B cell (primary cell): ENCODE measurements at regions not wholly inside any gene's neighbourhood (a gene's known extent, or its start where the extent isn't known, plus 50 kb on each side); places are given as distances from the start of the nearest gene placed in this dataset.

Experiments used
- ATAC-seq: fragments of 200-7000 bp; cut with Tn5 transposase; one replicate; pipeline ENCODE4 v1.10.0; 2021; ENCODE audit warnings: low read depth, mild to moderate bottlenecking, moderate number of reproducible peaks, moderate library complexity
- CTCF ChIA-PET: fragments of 350-600 bp; sonication (Branson Sonifier 250); formaldehyde crosslinking; loops from one replicate; lab custom pipeline; 2021; ENCODE audit warnings: antibody characterized with exemption, inconsistent platforms; lab: Charles Lee
- POLR2A ChIA-PET: fragments of 350-600 bp; sonication (Branson Sonifier 250); formaldehyde crosslinking; loops from one replicate; lab custom pipeline; 2021; ENCODE audit warnings: antibody characterized with exemption; lab: Charles Lee
- DNase-seq: peaks from one replicate; pipeline ENCODE4 v3.0.0; 2013
- H2AFZ ChIP-seq: 2 replicates; pipeline ENCODE4 v1.6.1; 2012; ENCODE audit warnings: mild to moderate bottlenecking, low read depth, low read length; ENCODE audit not compliant: insufficient read depth, poor library complexity, severe bottlenecking
- H3K27ac ChIP-seq, 2 donors: 1 replicate in 1 of 2; 2 replicates in 1 of 2; pipeline ENCODE4 v1.5.1; 2012 to 2013; ENCODE audit warnings: low read length in 2 of 2, mild to moderate bottlenecking in 2 of 2, moderate library complexity in 1 of 2
- H3K27me3 ChIP-seq, 4 experiments: fragments of 200-600 bp in 1 of 4; sonication (generic) in 1 of 4; replicated peaks in 1 of 4; 1 replicate in 2 of 4; 2 replicates in 2 of 4; pipeline versions ENCODE4 v1.6.1 to v1.7.0; 2013 to 2016; ENCODE audit warnings: low read length in 3 of 4, mild to moderate bottlenecking in 2 of 4, mixed read lengths in 1 of 4, moderate library complexity in 1 of 4; ENCODE audit not compliant: insufficient read depth in 4 of 4, control insufficient read depth in 3 of 4; ENCODE audit errors: control extremely low read depth in 1 of 4
- H3K36me3 ChIP-seq, 2 experiments: replicated peaks in 1 of 2; 1 replicate in 1 of 2; 2 replicates in 1 of 2; pipeline versions ENCODE4 v1.6.1 to v1.7.1; 2013; ENCODE audit warnings: low read length in 1 of 2; ENCODE audit not compliant: insufficient read depth in 2 of 2, control insufficient read depth in 1 of 2; ENCODE audit errors: control extremely low read depth in 1 of 2, extremely low read depth in 1 of 2
- H3K4me1 ChIP-seq, 2 donors: fragments of 200-600 bp in 1 of 2; sonication (generic) in 1 of 2; 1 replicate in 1 of 2; 2 replicates in 1 of 2; pipeline versions ENCODE4 v1.5.1 to v1.6.1; 2013 to 2017; ENCODE audit warnings: low read length in 2 of 2; ENCODE audit not compliant: control insufficient read depth in 2 of 2, insufficient read depth in 2 of 2
- H3K4me2 ChIP-seq: replicated peaks from 2 replicates; pipeline ENCODE3; 2012; ENCODE audit warnings: mild to moderate bottlenecking, low read depth, low read length; ENCODE audit not compliant: poor library complexity, severe bottlenecking
- H3K4me3 ChIP-seq, 5 experiments: fragments of 200-600 bp in 1 of 5; sonication (generic) in 1 of 5; 1 replicate in 3 of 5; 2 replicates in 2 of 5; pipeline versions ENCODE4 v1.5.1 to v1.7.0; 2011 to 2016; ENCODE audit warnings: low read length in 4 of 5, mild to moderate bottlenecking in 4 of 5, low read depth in 2 of 5, control low read depth in 1 of 5, moderate library complexity in 1 of 5; ENCODE audit not compliant: insufficient read depth in 1 of 5; ENCODE audit errors: control extremely low read depth in 1 of 5, extremely low read depth in 1 of 5
- H3K79me2 ChIP-seq: fragments of 200-600 bp; sonication (generic); one replicate; pipeline ENCODE4 v1.6.0; 2016; ENCODE audit warnings: low read length; ENCODE audit not compliant: control insufficient read depth, insufficient read depth
- H3K9ac ChIP-seq: fragments of 200-600 bp; sonication (generic); 2 replicates; pipeline ENCODE4 v1.6.1; 2017; ENCODE audit warnings: mild to moderate bottlenecking, low read length, moderate library complexity
- H3K9me3 ChIP-seq, 3 donors: one replicate each; pipeline versions ENCODE4 v1.6.1 to v1.7.1; 2013; ENCODE audit warnings: low read length in 2 of 3; ENCODE audit not compliant: control insufficient read depth in 2 of 3, insufficient read depth in 1 of 3; ENCODE audit errors: control extremely low read depth in 1 of 3
- H4K20me1 ChIP-seq: 2 replicates; pipeline ENCODE4 v1.6.0; 2012; ENCODE audit warnings: mild to moderate bottlenecking, low read length; ENCODE audit not compliant: insufficient read depth, control insufficient read depth, poor library complexity, severe bottlenecking
- H3K27ac Mint-ChIP-seq: one replicate; pipeline ENCODE4 v1.8.0; 2021; ENCODE audit warnings: mixed read lengths
- H3K27me3 Mint-ChIP-seq: one replicate; pipeline ENCODE4 v1.8.0; 2021; ENCODE audit warnings: mixed read lengths
- H3K4me1 Mint-ChIP-seq: one replicate; pipeline ENCODE4 v1.8.0; 2021; ENCODE audit warnings: mixed read lengths
- H3K4me3 Mint-ChIP-seq: one replicate; pipeline ENCODE4 v1.8.0; 2021; ENCODE audit warnings: mixed read lengths
- H3K9me3 Mint-ChIP-seq: one replicate; pipeline ENCODE4 v1.8.0; 2022; ENCODE audit warnings: mixed read lengths; ENCODE audit not compliant: insufficient read depth
- CTCF ChIP-seq: fragments of 200-600 bp; IDR thresholded peaks from one replicate; pipeline ENCODE4 v1.8.0; 2022; ENCODE audit warnings: antibody characterized with exemption, mild to moderate bottlenecking
- EZH2 ChIP-seq: IDR thresholded peaks from 2 replicates; pipeline ENCODE4 v1.6.1; 2012; ENCODE audit warnings: borderline replicate concordance, low read depth, mild to moderate bottlenecking, moderate library complexity, low read length; ENCODE audit not compliant: insufficient read depth, poor library complexity, severe bottlenecking
- WGBS: methylation state at CpG from one replicate; pipeline ENCODE4 v1.1.5; 2013; ENCODE audit warnings: missing lambda C conversion rate; ENCODE audit not compliant: insufficient coverage; 5-methylcytosine and 5-hydroxymethylcytosine counted together
- intact Hi-C: fragments of 100-400 bp; cut with micrococcal nuclease; formaldehyde crosslinking; loops from one replicate; pipeline ENCODE4 v1.10.0; 2022

GRCh38 chr3:64454179-64454578 is 228.9 kb upstream of the PRICKLE2 start:
- H3K9ac ChIP-seq: no peak overlapping the region
- H2AFZ ChIP-seq: no peak overlapping the region
- H3K36me3 ChIP-seq: no peaks in the 10 kb centered on the region
- H3K9me3 ChIP-seq: no peaks in the 10 kb centered on the region
- no peak overlapping the region for H3K27ac ChIP-seq
- DNase-seq (no peak), ATAC-seq (no peak)
- Mint-ChIP-seq H3K9me3 (no peaks in the 10 kb centered on the region), H3K4me1 (no peaks in the 10 kb centered on the region), H3K4me3 (no peak overlapping the region), H3K27ac (no peak overlapping the region), H3K27me3 (peaks cover 7% of the 10 kb centered on the region)
- CTCF ChIA-PET: no interaction called here
- no peaks in the 10 kb centered on the region for H3K27me3 ChIP-seq
- no peaks in the 10 kb centered on the region for H3K4me1 ChIP-seq
- intact Hi-C loops: no loop called here
- POLR2A ChIA-PET: no interaction called here
- no peak overlapping the region for H3K4me2 ChIP-seq
- H4K20me1 ChIP-seq: no peaks in the 10 kb centered on the region
- no peaks in the 10 kb centered on the region for H3K79me2 ChIP-seq
- TF ChIP-seq EZH2 (no peak), CTCF (no peak)
- WGBS: 100% methylated on average over 2 of the region's 3 CpGs
- no peak overlapping the region for H3K4me3 ChIP-seq

GRCh38 chr3:64451283-64452012 is 226.2 kb upstream of the PRICKLE2 start:
- Mint-ChIP-seq H3K9me3 (no peaks in the 10 kb centered on the region), H3K4me3 (no peak overlapping the region), H3K4me1 (no peaks in the 10 kb centered on the region), H3K27me3 (peaks cover 31% of the 10 kb centered on the region), H3K27ac (no peak overlapping the region)
- CTCF ChIA-PET: no interaction called here
- no peak overlapping the region for H3K4me2 ChIP-seq
- ATAC-seq: no peak
- H4K20me1 ChIP-seq: no peaks in the 10 kb centered on the region
- H3K4me3 ChIP-seq: no peak overlapping the region
- no peak overlapping the region for H2AFZ ChIP-seq
- H3K27ac ChIP-seq: no peak overlapping the region
- 93% methylated on average over 6 of the region's 6 CpGs for WGBS
- H3K4me1 ChIP-seq: no peaks in the 10 kb centered on the region
- DNase-seq: no peak
- TF ChIP-seq CTCF (no peak), EZH2 (no peak)
- intact Hi-C loops: no loop called here
- H3K79me2 ChIP-seq: no peaks in the 10 kb centered on the region
- H3K9me3 ChIP-seq: no peaks in the 10 kb centered on the region
- H3K9ac ChIP-seq: no peak overlapping the region
- peaks cover 0 to 5% (median 1%) of the 10 kb centered on the region in 4 experiments for H3K27me3 ChIP-seq
- H3K36me3 ChIP-seq: no peaks in the 10 kb centered on the region
- POLR2A ChIA-PET: no interaction called here
